Rectal smooth muscle tissue (tissue), 1 donor: ENCODE measurements at regions not wholly inside any gene's neighbourhood (a gene's known extent, or its start where the extent isn't known, plus 50 kb on each side); places are given as distances from the start of the nearest gene placed in this dataset.
"Not testable (repeated sequence)": the region's sequence is repeated elsewhere in the genome, so short reads cannot be mapped to it uniquely, and the experiment has no call there.

Experiments used
- H3K27ac ChIP-seq: one replicate; pipeline ENCODE4 v1.7.0; 2013; ENCODE audit warnings: low read depth, low read length, inconsistent platforms
- H3K27me3 ChIP-seq: one replicate; pipeline ENCODE4 v1.7.0; 2013; ENCODE audit warnings: low read length; ENCODE audit not compliant: control insufficient read depth, insufficient read depth
- H3K36me3 ChIP-seq: one replicate; pipeline ENCODE4 v1.7.0; 2013; ENCODE audit warnings: low read length; ENCODE audit not compliant: control insufficient read depth, insufficient read depth
- H3K4me1 ChIP-seq: one replicate; pipeline ENCODE4 v1.7.0; 2013; ENCODE audit warnings: low read length; ENCODE audit not compliant: control insufficient read depth, insufficient read depth
- H3K4me3 ChIP-seq: one replicate; pipeline ENCODE4 v1.7.0; 2013; ENCODE audit warnings: low read length
- H3K9ac ChIP-seq: one replicate; pipeline ENCODE4 v1.7.0; 2013; ENCODE audit warnings: low read length

DNA sequence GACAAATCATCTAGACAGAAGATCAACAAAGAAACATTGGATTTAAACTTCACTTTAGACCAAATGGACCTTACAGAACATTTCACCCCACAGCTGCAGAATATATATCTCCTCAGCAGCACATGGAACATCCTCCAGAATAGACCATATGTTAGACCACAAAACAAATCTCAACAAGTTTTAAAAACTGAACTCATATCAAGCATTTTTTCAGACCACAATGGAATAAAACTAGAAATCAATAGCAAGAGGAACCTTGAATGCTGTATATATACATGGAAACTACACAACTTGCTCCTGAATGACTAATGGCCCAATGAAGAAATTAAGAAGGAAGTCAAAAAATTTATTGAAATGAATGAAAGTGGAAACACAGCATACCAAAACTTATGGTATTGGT is 157.7 kb downstream of the MTERF1 start:
- no peak overlapping the region for H3K27ac ChIP-seq
- H3K4me3 ChIP-seq: no peak overlapping the region
- no peaks in the 10 kb centered on the region for H3K27me3 ChIP-seq
- H3K36me3 ChIP-seq: no peaks in the 10 kb centered on the region
- H3K9ac ChIP-seq: no peak overlapping the region
- H3K4me1 ChIP-seq: no peaks in the 10 kb centered on the region

DNA sequence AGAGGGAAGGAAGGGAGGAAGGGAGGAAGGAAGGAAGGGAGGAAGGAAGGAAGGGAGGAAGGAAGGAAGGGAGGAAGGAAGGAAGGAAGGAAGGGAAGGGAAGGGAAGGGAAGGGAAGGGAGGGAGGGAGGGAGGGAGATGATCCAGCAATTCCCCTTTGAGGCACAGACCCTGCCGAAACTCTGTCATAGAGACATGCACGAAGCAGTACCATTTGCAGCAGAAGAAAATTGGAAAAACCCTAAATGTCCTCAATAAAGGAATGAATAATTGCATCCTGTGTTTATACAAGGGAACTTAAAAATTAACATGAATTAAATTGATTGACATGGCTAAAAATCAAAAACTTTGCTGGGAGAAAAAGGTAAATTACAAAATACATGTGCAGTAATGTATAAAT is 151.5 kb downstream of the MTERF1 start:
- not testable (repeated sequence) for H3K4me1 ChIP-seq, H3K36me3 ChIP-seq, H3K4me3 ChIP-seq, H3K9ac ChIP-seq, H3K27me3 ChIP-seq, H3K27ac ChIP-seq

DNA sequence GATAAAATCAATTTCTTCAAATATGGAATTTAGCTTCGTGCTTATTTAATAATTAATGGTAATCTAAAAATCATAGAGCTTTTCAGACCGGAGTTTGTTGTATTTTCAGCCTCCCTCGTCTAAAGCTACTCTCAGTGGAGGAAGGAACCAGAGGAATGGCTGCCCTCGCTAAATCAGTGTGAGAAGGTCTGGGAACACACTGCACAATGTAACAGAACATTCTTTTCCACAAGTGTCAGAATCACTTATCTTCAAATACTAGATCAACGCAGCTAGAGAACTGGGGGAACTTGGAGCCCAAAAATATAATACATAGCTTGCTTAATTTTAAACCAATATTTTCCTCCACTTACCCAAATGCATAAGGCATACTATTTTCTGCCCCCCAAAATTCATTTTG is 148.5 kb downstream of the MTERF1 start:
- no peaks in the 10 kb centered on the region for H3K4me1 ChIP-seq
- H3K27ac ChIP-seq: no peak overlapping the region
- no peaks in the 10 kb centered on the region for H3K36me3 ChIP-seq
- H3K9ac ChIP-seq: no peak overlapping the region
- H3K27me3 ChIP-seq: no peaks in the 10 kb centered on the region
- H3K4me3 ChIP-seq: no peak overlapping the region

DNA sequence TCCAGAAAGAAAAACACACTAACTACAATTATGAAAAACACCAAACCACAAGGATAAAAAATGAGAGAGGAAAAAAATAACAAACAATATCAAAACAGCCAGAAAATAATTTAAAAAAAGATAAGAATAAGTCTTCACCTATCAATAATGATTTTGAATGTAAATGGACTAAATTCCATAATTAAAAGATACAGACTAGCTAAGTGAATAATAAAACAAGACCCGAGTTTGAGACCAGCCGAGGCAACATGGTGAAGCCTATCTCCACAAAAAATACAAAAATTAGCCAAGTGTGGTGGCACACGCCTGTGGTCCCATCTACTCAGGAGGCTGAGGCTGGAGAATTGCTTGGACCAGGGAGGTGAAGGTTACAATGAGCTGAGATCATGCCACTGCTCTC is 131.1 kb downstream of the MTERF1 start:
- H3K27ac ChIP-seq: no peak overlapping the region
- no peaks in the 10 kb centered on the region for H3K4me1 ChIP-seq
- no peaks in the 10 kb centered on the region for H3K36me3 ChIP-seq
- no peaks in the 10 kb centered on the region for H3K27me3 ChIP-seq
- H3K9ac ChIP-seq: no peak overlapping the region
- no peak overlapping the region for H3K4me3 ChIP-seq

GRCh38 chr7:91750091-91750490 is 130.4 kb downstream of the MTERF1 start:
- H3K4me3 ChIP-seq: no peak overlapping the region
- no peak overlapping the region for H3K27ac ChIP-seq
- H3K9ac ChIP-seq: no peak overlapping the region
- H3K36me3 ChIP-seq: no peaks in the 10 kb centered on the region
- H3K4me1 ChIP-seq: no peaks in the 10 kb centered on the region
- no peaks in the 10 kb centered on the region for H3K27me3 ChIP-seq

DNA sequence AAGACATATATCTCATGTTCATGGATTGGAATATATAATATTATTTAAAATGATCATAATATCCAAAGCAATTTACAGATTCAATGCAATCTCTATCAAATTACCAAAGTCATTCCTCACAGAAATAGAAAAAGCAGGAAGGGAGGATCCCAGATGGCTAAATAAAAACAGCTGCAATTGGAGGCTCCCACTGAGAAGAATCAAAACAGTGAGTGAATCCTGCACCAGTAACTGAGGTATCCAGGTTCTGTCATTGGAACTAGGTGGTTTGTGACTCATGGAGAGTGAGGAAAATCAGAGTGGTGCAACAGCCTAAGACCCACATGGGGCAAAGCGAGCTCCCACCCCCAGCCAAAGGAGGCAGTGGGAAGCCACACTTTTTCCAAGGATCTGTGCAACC is 128.4 kb downstream of the MTERF1 start:
- no peak overlapping the region for H3K4me3 ChIP-seq
- no peak overlapping the region for H3K27ac ChIP-seq
- no peaks in the 10 kb centered on the region for H3K36me3 ChIP-seq
- no peak overlapping the region for H3K9ac ChIP-seq
- no peaks in the 10 kb centered on the region for H3K27me3 ChIP-seq
- H3K4me1 ChIP-seq: no peaks in the 10 kb centered on the region

DNA sequence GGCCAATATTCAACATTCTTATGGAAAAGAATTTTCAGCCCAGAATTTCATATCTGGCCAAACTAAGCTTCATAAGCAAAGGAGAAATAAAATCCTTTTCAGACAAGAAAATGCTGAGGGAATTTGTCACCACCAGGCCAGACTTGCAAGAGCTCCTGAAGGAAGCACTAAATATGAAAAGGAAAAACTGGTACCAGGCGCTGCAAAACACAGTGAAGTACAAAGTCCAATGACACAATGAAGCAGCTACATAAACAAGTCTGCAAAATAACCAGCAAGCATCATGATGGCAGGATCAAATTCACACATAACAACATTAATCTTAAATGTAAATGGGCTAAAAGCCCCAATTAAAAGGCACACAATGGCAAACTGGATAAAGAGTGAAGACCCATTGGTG is 126.2 kb downstream of the MTERF1 start:
- H3K27me3 ChIP-seq, H3K4me1 ChIP-seq, H3K4me3 ChIP-seq, H3K27ac ChIP-seq, H3K36me3 ChIP-seq, H3K9ac ChIP-seq: not testable (repeated sequence)

- H3K36me3 ChIP-seq, H3K27ac ChIP-seq, H3K4me3 ChIP-seq, H3K27me3 ChIP-seq, H3K4me1 ChIP-seq, H3K9ac ChIP-seq: not testable (repeated sequence)
These were observed 125.4 kb downstream of the MTERF1 start for GRCh38 chr7:91755121-91755520.

GRCh38 chr7:91759205-91759863 is 121.2 kb downstream of the MTERF1 start:
- Histone ChIP-seq H3K4me3 (no peak overlapping the region), H3K36me3 (no peaks in the 10 kb centered on the region), H3K9ac (no peak overlapping the region), H3K4me1 (no peaks in the 10 kb centered on the region), H3K27me3 (no peaks in the 10 kb centered on the region), H3K27ac (no peak overlapping the region)

GRCh38 chr7:91767820-91768219 is 112.7 kb downstream of the MTERF1 start:
- no peak overlapping the region for H3K4me3 ChIP-seq
- H3K9ac ChIP-seq: no peak overlapping the region
- no peak overlapping the region for H3K27ac ChIP-seq
- peaks cover 2% of the 10 kb centered on the region for H3K4me1 ChIP-seq
- no peaks in the 10 kb centered on the region for H3K27me3 ChIP-seq
- no peaks in the 10 kb centered on the region for H3K36me3 ChIP-seq

- Histone ChIP-seq H3K9ac (no peak overlapping the region), H3K36me3 (no peaks in the 10 kb centered on the region), H3K4me1 (peaks cover 2% of the 10 kb centered on the region), H3K4me3 (no peak overlapping the region), H3K27ac (no peak overlapping the region), H3K27me3 (no peaks in the 10 kb centered on the region)
These were observed 109.1 kb downstream of the MTERF1 start for GRCh38 chr7:91771394-91771793.

DNA sequence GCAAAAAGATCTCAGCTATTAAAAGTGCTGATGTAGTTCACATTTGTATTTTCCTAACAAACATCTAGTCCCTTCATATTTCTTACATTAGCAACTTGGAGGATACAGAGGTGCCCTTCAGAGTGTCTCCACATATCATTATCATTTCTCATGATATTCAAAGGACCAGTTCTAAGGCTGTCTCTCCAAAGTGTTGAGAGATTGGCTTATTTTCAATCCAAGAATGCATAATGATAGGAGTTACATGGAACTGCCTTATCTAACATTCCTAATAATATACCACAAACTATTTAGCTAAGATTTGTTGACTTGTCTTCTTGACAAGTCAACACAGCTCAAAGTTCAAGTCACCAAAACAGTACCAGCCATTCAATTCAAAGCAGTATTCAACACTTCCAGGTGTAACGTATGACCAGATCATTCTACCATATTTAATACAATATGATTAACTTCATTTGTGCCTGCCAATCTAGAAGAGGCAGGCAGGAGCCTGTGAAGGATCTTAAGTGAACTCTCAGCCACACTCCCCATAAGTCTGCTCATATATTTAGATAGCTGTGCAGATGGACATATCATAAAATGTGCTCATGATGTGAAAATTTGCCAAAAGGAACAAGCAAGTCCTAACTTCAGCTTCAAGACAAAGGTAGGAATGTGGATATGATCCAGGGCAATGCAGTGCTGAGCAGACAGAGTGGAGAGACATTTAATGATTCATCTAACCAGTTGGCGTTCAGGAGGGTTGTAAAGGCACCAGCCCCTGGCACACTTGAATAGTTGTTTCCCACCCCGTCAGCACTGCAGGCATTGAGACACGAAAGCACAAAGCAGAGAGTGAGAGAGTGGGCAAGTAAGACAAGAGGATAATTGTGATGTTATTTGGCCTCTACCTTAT is 108.3 kb downstream of the MTERF1 start:
- H3K4me1 ChIP-seq: peaks cover 2% of the 10 kb centered on the region
- no peak overlapping the region for H3K9ac ChIP-seq

GRCh38 chr7:91776171-91776570 is 104.3 kb downstream of the MTERF1 start:
- no peaks in the 10 kb centered on the region for H3K36me3 ChIP-seq
- no peaks in the 10 kb centered on the region for H3K27me3 ChIP-seq
- H3K4me1 ChIP-seq: peaks cover 2% of the 10 kb centered on the region
- no peak overlapping the region for H3K9ac ChIP-seq
- no peak overlapping the region for H3K4me3 ChIP-seq
- no peak overlapping the region for H3K27ac ChIP-seq

More for the DNA sequence above, 108.3 kb downstream of the MTERF1 start:
- Histone ChIP-seq H3K4me3 (no peak overlapping the region), H3K27me3 (no peaks in the 10 kb centered on the region), H3K27ac (no peak overlapping the region), H3K36me3 (no peaks in the 10 kb centered on the region)
